Muscle layer of duodenum (tissue), 2 donors: ENCODE measurements at regions not wholly inside any gene's neighbourhood (a gene's known extent, or its start where the extent isn't known, plus 50 kb on each side); places are given as distances from the start of the nearest gene placed in this dataset.

Experiments
- H3K27ac ChIP-seq: one replicate; pipeline ENCODE4 v1.7.0; 2013; ENCODE audit warnings: mild to moderate bottlenecking, low read length
- H3K27me3 ChIP-seq: one replicate; pipeline ENCODE4 v1.7.0; 2013; ENCODE audit warnings: low read depth, mild to moderate bottlenecking, control low read depth, low read length
- H3K36me3 ChIP-seq, 2 donors: one replicate each; pipeline ENCODE4 v1.7.0; 2013; ENCODE audit warnings: low read length in 2 of 2, control low read depth in 1 of 2, mild to moderate bottlenecking in 1 of 2; ENCODE audit not compliant: insufficient read depth in 2 of 2, control insufficient read depth in 1 of 2
- H3K4me1 ChIP-seq, 2 donors: one replicate each; pipeline ENCODE4 v1.7.0; 2013; ENCODE audit warnings: low read length in 2 of 2, mild to moderate bottlenecking in 2 of 2, control low read depth in 1 of 2, moderate library complexity in 1 of 2; ENCODE audit not compliant: insufficient read depth in 2 of 2, control insufficient read depth in 1 of 2
- H3K4me3 ChIP-seq, 2 donors: one replicate each; pipeline ENCODE4 v1.7.0; 2013; ENCODE audit warnings: low read length in 2 of 2, low read depth in 1 of 2, mild to moderate bottlenecking in 1 of 2
- H3K9me3 ChIP-seq, 2 donors: one replicate each; pipeline ENCODE4 v1.7.0; 2013; ENCODE audit warnings: low read length in 2 of 2, control low read depth in 1 of 2, mild to moderate bottlenecking in 1 of 2; ENCODE audit not compliant: control insufficient read depth in 1 of 2
- donor health status: healthy.

DNA sequence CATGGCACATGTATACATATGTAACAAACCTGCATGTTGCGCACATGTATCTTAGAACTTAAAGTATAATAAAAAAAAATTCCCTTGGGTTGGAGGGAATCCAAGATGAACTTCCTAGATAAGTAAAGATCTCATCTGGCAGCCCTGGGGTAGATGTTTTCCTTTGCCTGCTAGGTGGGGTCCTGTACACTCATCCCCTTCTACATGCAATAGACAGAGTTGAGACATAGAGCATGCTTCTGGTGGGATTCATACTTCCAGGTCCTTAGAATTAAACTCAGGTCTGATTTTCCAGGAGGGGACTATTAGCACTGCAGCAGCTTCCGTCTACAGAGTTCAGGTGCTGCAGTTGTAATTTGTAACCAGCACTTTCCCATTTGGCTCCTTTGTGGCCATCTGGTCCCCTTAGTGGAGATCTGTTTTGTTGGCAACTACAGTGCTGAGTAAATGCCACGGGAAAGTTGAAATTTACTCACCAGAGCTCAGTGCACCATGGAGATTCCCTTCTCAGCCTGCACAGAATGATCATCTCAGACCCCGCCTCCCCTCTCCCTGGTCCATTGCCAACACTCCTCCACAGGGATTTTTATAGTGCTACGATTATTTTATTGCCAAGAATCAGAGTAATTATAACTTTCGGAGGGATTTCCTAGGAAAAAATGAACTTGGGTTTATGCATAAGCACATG, 220.1 kb upstream of the E2F8 start:
- H3K27me3 ChIP-seq, result no peaks in the 10 kb centered on the region
- H3K4me3 ChIP-seq, result no peak overlapping the region
- no peaks in the 10 kb centered on the region for H3K9me3 ChIP-seq
- H3K4me1 ChIP-seq, result peaks cover 5 to 9% of the 10 kb centered on the region in 2 donors
- H3K36me3 ChIP-seq, result no peaks in the 10 kb centered on the region
- H3K27ac ChIP-seq, result no peak overlapping the region

DNA sequence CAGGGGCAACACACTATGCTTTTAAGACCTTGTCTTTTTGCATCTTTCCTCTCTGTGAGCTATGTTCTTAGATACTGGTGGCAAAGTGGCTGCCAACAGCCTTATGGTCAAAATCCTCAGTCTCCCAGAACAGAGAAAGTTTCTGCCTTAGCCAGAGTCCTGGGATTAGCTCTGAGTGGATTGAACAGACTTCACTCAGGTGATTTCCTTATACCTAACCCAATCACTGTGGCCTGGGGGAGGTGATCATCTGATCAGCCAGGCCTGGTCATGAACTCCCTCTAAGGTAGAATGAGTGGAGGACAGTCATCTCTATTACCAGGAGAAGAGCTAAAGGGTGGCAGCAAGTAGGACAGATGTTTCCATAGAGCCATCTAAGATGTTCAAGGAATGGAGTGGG, 218.5 kb upstream of the E2F8 start:
- Histone ChIP-seq H3K9me3 (no peaks in the 10 kb centered on the region), H3K36me3 (no peaks in the 10 kb centered on the region), H3K27me3 (no peaks in the 10 kb centered on the region), H3K27ac (no peak overlapping the region), H3K4me3 (no peak overlapping the region), H3K4me1 (peaks cover 5 to 9% of the 10 kb centered on the region in 2 donors)

DNA sequence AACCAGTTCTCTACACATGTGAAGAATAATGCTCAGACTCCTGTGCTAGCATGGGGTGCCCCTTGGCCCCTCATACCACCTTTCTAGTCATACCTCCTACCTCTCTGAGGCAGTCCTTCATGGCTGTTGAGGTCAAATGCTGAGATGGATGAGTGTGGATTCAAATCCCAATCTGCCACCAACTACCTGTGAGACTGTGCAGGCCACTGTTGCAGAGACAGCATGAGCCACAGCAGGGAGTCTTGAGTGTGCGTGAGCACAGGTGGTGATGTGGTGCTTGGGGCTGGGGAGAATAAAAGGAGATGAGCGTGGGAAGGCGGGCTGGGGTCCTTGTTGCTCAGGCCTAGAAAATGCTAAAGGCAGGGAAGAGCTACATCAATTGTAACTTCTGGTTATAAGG, 218.0 kb upstream of the E2F8 start:
- Histone ChIP-seq H3K36me3 (no peaks in the 10 kb centered on the region), H3K4me3 (no peak overlapping the region), H3K27me3 (no peaks in the 10 kb centered on the region), H3K27ac (no peak overlapping the region), H3K4me1 (peaks cover 5 to 9% of the 10 kb centered on the region in 2 donors), H3K9me3 (no peaks in the 10 kb centered on the region)

DNA sequence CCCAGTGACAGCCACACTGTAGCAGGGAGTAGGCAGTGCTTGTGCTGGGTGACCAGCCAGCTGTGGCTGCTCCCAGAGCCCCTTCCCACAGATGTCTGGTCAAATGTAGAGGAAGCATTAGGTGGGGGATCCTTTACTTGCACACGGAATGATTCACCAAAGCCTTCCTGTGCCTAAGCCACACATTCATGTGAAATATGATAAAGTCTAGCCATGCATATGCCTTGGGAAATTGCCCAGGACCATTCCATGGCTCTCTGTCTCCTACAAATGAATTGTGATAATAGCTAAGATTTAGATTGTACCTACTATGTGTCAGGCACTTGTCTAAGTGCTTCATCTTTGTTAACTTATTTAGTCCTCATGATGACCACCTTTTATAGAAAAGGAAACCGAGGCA, 217.5 kb upstream of the E2F8 start:
- no peaks in the 10 kb centered on the region for H3K36me3 ChIP-seq
- no peaks in the 10 kb centered on the region for H3K9me3 ChIP-seq
- peaks cover 5 to 9% of the 10 kb centered on the region in 2 donors for H3K4me1 ChIP-seq
- H3K27ac ChIP-seq, result no peak overlapping the region
- no peaks in the 10 kb centered on the region for H3K27me3 ChIP-seq
- H3K4me3 ChIP-seq, result no peak overlapping the region

DNA sequence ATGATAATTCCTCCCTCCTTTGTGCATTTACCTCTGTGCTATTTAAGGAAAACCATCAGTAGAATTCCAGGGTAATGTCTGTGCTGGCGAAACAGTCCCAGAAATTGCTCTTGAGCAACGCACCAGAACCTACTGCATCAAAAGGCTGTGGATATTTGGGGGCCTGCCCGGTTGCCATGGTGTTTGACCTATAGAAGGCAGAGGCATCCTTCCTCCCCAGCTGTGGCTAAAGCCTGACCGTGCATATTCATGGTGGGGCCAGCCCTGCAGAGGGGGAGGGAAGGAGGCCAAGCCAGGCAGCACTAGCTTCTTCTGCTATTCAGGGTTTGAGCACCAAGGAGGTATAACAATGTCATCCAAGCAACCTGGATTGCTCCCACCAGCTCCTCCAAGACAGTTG, 215.0 kb upstream of the E2F8 start:
- Histone ChIP-seq H3K4me3 (no peak overlapping the region), H3K4me1 (peaks cover 0 to under 1% of the 10 kb centered on the region in 2 donors), H3K27me3 (no peaks in the 10 kb centered on the region), H3K36me3 (no peaks in the 10 kb centered on the region), H3K27ac (no peak overlapping the region), H3K9me3 (peaks cover 0 to 4% of the 10 kb centered on the region in 2 donors)

DNA sequence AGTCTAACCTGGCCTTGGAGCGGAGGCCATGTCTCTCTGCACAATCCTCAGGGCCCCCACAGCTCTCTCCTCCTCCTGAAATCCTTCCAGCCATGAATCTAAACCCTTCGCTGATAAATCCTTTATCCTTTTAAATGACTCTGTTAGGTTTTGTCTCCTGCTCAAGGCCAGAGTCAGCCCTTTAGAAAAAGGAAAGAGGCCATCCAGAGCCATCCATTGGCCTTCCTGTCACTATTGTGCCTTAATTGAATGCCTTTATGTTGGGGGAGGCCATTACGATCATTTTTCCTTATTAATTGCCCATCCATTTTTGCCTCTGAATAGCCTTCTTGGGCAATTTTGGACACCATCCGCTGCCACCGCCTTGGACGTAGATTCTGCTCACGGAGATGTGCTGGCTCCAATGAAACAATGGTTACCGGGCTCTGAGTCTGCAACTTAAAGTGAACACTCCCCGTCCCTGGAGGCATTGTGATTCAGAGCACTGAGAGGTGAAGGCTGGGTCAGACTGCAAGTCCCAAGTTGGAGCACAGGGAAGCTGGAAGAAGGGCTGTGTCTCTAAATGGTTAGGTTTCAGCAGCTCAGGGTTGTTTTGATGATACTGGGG, 213.0 kb upstream of the E2F8 start:
- no peak overlapping the region for H3K4me3 ChIP-seq
- no peaks in the 10 kb centered on the region for H3K4me1 ChIP-seq
- peaks cover 0 to 4% of the 10 kb centered on the region in 2 donors for H3K9me3 ChIP-seq
- H3K27ac ChIP-seq, result no peak overlapping the region
- no peaks in the 10 kb centered on the region for H3K36me3 ChIP-seq
- H3K27me3 ChIP-seq, result no peaks in the 10 kb centered on the region

DNA sequence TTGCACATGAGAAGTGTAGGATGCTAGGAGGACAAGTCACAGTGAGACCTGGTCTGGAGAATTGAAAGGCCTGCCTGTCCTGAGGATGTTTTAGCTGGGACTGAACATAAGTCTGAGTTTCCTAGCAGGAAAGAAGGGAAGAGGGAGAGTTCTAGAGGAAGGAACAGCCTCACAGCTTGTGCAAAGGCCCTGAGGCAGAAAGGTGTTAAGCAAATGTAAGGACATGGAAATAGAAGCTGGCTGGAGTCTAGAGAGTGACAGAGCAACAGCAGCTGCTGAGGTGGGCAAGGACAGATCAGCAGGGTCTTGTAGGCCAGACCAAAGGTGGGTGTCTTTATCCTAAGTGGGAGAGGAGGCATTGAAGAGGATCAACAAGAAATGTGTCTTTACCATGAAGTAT, 210.9 kb upstream of the E2F8 start:
- H3K27ac ChIP-seq, result no peak overlapping the region
- no peaks in the 10 kb centered on the region for H3K27me3 ChIP-seq
- no peak overlapping the region for H3K4me3 ChIP-seq
- H3K36me3 ChIP-seq, result no peaks in the 10 kb centered on the region
- peaks cover 0 to 4% of the 10 kb centered on the region in 2 donors for H3K9me3 ChIP-seq
- H3K4me1 ChIP-seq, result no peaks in the 10 kb centered on the region

DNA sequence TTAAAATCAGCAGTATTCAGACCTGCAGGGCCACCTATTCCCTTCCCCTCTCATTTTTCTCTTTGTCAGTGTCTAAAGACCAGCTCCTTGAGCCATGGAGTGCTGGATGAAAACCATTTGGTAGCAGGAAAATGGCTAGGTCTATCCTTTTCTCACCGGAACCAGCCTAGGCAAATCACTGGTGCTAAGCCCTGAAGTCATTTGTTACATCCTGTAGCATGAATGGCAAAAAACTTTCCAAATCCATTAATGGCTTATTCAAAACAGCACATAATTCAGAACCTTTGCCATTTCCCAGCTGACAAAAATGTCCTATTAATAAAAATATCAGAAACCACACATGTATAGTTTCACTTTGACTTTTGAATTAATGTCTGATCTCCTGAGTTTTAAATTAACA, 209.5 kb upstream of the E2F8 start:
- Histone ChIP-seq H3K9me3 (peaks cover 0 to 4% of the 10 kb centered on the region in 2 donors), H3K27me3 (no peaks in the 10 kb centered on the region), H3K4me1 (no peaks in the 10 kb centered on the region), H3K4me3 (no peak overlapping the region), H3K27ac (no peak overlapping the region), H3K36me3 (no peaks in the 10 kb centered on the region)

DNA sequence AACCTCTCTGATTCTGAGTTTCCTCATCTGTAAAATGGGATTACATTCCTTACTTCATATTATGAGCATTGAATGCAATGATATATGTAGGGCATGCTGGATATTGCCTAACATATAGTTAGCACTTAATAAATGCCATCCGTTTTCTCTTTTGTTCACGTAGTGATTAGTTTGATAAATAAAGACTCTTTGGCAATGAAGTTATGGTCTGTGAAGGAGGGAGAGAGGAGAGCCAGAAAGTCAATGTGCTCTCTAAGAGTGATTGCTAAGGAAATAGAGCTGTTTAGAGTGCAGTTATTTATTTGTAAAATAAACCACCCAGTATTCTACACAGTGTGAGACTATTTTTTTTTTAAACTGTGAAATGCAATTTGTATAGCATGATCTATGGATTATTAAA, 207.9 kb upstream of the E2F8 start:
- no peaks in the 10 kb centered on the region for H3K36me3 ChIP-seq
- no peak overlapping the region for H3K4me3 ChIP-seq
- peaks cover 0 to 4% of the 10 kb centered on the region in 2 donors for H3K9me3 ChIP-seq
- H3K27me3 ChIP-seq, result no peaks in the 10 kb centered on the region
- no peaks in the 10 kb centered on the region for H3K4me1 ChIP-seq
- no peak overlapping the region for H3K27ac ChIP-seq

DNA sequence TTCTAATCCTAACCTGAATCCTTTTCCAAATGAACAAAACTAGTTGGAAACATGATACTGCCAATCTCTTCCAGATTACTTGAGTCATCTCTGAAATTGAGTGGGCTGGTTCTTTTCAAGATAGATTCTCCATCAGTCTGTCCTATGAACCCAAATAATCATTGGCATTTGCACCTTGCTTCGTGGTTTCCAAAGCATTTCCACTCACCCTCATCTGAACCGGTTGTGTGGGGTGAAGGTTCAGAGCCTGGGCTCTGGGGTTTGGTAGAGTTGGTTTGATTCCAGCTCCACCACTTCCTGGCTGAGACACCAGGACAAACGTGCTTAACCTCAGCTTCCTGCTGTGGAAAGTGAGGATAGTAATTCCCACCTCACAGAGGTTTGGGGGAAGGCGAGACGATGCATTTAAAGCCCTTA, 206.4 kb upstream of the E2F8 start:
- Histone ChIP-seq H3K4me1 (no peaks in the 10 kb centered on the region), H3K27ac (no peak overlapping the region), H3K36me3 (no peaks in the 10 kb centered on the region), H3K4me3 (no peak overlapping the region), H3K27me3 (no peaks in the 10 kb centered on the region), H3K9me3 (peaks cover 0 to 4% of the 10 kb centered on the region in 2 donors)

DNA sequence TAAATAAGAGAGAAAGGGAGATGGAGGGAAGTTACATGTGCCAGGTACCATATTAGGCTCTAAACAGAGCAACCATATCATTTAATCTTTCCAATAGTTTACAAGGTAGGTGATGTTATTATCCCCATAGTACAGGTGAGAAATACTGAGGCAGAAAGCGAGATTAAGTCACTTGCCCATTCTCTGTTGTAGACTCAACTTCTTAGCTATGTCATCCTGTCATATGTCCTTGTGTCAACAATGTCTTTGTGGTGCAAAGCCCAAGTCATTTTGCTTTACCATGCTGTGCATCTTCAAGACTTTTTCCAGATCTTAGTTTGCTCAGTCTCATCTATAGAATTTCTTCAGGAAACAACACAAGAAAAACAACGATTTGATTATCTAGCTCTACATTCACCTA, 205.0 kb upstream of the E2F8 start:
- Histone ChIP-seq H3K9me3 (no peaks in the 10 kb centered on the region), H3K27me3 (no peaks in the 10 kb centered on the region)

DNA sequence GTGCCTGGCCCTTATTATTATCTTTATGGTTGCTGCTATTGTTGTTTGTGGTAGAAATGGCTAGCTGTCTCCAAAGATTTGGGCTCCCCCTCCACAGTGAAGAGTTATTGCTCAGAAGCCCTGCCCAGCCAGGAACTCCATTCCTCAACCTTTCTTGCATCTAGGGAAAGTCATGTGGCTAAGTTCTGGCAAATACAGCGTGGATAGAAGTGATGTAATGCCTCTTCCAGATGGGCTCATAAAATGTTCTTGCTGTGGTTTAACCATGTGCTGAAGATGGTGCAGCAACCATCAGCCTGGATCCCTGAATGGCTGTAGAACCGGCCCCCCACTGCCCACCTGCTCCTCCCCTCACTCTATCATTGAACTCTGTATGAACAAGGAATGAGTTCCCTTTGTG, 203.5 kb upstream of the E2F8 start:
- no peak overlapping the region for H3K27ac ChIP-seq
- no peaks in the 10 kb centered on the region for H3K27me3 ChIP-seq
- H3K4me1 ChIP-seq, result no peaks in the 10 kb centered on the region
- H3K36me3 ChIP-seq, result no peaks in the 10 kb centered on the region
- H3K4me3 ChIP-seq, result no peak overlapping the region
- no peaks in the 10 kb centered on the region for H3K9me3 ChIP-seq

More for the DNA sequence above, 205.0 kb upstream of the E2F8 start:
- Histone ChIP-seq H3K4me1 (no peaks in the 10 kb centered on the region), H3K27ac (no peak overlapping the region), H3K36me3 (no peaks in the 10 kb centered on the region), H3K4me3 (no peak overlapping the region)
